ENCODE measurements at regions not wholly inside any gene's neighbourhood (a gene's known extent, or its start where the extent isn't known, plus 50 kb on each side); places are given as distances from the start of the nearest gene placed in this dataset.

DNA sequence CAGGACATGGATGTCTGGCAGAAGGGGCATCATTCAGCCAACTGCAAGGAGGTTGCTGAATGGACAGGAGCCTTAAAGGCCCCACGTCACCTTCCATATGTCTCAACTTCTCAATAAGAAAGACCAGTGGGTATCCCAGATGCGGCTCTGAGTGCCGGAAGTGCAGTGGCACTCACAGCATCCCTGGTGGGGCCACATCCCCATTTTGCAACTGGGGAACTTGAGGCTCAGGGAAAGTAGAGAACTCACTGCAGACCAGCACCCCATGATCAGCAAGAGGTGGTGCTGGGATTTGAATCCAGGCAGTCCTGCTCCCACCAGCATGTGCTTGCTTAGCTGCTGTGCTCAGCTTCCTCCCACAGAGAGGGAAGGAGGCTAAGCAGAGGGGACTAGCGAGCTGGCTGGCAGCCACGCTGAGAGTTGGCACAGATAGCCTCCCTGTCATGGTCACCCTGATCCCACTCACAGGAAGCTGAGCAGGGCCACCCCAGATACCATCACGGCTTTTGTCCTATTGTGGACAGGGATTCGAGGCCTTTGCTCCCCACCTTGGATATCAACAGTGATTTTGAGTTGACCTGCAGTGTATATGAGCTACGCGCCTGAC lies 294.2 kb upstream of the FOXF1 start:
- TF ChIP-seq, protein P1, sequence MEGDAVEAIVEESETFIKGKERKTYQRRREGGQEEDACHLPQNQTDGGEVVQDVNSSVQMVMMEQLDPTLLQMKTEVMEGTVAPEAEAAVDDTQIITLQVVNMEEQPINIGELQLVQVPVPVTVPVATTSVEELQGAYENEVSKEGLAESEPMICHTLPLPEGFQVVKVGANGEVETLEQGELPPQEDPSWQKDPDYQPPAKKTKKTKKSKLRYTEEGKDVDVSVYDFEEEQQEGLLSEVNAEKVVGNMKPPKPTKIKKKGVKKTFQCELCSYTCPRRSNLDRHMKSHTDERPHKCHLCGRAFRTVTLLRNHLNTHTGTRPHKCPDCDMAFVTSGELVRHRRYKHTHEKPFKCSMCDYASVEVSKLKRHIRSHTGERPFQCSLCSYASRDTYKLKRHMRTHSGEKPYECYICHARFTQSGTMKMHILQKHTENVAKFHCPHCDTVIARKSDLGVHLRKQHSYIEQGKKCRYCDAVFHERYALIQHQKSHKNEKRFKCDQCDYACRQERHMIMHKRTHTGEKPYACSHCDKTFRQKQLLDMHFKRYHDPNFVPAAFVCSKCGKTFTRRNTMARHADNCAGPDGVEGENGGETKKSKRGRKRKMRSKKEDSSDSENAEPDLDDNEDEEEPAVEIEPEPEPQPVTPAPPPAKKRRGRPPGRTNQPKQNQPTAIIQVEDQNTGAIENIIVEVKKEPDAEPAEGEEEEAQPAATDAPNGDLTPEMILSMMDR (IDR thresholded peaks at IDR 0.05) = no peak
- no peak for TF ChIP-seq POLR2A (IDR thresholded peaks at IDR 0.05)
